ENCODE measurements at regions not wholly inside any gene's neighbourhood (a gene's known extent, or its start where the extent isn't known, plus 50 kb on each side); places are given as distances from the start of the nearest gene placed in this dataset.

DNA sequence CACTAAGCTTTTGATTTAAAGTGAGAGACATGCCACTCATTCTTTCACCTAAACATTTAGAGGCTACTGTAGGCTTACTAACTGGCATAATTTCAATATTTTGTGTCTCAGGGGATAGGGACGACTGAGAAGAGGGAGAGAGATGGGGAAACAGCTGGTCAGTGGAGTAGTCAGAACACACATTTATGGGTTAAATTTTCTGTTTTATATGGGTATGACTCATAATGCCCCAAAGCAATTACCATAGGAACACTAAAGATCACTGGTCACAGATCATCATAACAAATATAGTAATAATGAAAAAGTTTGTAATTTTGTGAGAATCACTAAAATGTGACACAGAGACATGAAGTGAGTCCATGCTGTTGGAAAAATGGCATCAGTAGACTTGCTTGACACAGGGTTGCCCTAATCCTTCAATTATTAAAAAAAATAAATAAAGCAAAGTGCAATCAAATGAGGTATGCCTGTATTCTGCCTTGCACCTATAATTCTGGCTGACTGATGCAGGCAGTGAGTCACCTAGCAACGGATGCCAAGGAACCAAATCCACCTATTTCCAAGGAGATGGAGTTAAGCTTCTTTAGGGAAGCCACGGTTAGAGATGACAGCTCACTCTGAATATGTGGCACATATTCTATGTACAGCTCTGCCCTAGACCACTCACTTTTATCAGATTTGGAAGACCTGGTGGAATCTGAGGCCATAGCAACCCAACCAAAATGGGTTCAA, 166.1 kb downstream of the MARCHF11 start:
- WGBS, 2 donors (ENCODE audit: low coverage in 1 of 2), result 29 to 59% methylated on average over 2 to 3 of the region's 3 CpGs
- Histone ChIP-seq H3K9me3 (peaks cover 0 to 8% of the 10 kb centered on the region in 2 donors), H3K36me3 (no peaks in the 10 kb centered on the region), H3K4me3 (no peak overlapping the region), H3K4me1 (no peaks in the 10 kb centered on the region), H3K27ac (no peak overlapping the region), H3K27me3 (no peaks in the 10 kb centered on the region)
- intact Hi-C loops (cut with DNase I; ENCODE audit: low total_unique reads) (no loop called here), in situ Hi-C loops (cut with MboI; ENCODE audit: low pct_ligation_motif_present in 1 of 4, low pct_unique_long_range_greater_than_20kb in 1 of 4, low sequenced_read_pairs in 3 of 4) (no loop called here)
- no peak for DNase-seq
- TF ChIP-seq EP300 (IDR thresholded peaks at IDR 0.05; ENCODE audit: low read depth) (no peak), POLR2AphosphoS5 (IDR thresholded peaks at IDR 0.05) (no peak), POLR2A (IDR thresholded peaks at IDR 0.05) (no peak)
- TF ChIP-seq, protein P1, sequence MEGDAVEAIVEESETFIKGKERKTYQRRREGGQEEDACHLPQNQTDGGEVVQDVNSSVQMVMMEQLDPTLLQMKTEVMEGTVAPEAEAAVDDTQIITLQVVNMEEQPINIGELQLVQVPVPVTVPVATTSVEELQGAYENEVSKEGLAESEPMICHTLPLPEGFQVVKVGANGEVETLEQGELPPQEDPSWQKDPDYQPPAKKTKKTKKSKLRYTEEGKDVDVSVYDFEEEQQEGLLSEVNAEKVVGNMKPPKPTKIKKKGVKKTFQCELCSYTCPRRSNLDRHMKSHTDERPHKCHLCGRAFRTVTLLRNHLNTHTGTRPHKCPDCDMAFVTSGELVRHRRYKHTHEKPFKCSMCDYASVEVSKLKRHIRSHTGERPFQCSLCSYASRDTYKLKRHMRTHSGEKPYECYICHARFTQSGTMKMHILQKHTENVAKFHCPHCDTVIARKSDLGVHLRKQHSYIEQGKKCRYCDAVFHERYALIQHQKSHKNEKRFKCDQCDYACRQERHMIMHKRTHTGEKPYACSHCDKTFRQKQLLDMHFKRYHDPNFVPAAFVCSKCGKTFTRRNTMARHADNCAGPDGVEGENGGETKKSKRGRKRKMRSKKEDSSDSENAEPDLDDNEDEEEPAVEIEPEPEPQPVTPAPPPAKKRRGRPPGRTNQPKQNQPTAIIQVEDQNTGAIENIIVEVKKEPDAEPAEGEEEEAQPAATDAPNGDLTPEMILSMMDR (IDR thresholded peaks at IDR 0.05), result no peak

DNA sequence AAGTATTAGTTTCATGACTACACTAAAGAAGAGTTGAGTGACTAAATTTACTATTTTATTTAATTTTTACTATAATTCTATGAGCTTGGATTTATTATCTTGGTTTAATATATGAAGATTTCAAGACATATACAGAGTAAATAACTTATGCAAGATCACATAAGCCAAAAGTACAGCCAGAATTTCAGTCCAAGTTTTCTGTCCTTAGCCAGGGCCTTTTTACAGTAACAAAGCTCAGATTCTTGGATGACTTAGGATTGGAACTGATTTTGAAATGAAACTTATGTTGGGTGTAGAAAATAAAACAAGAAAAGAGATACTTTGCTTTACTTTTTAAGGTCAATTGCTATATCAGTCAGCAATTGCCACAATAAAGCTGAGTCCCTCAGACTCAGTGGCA, 170.3 kb downstream of the MARCHF11 start:
- no peak overlapping the region for H3K27ac ChIP-seq
- H3K4me1 ChIP-seq, result no peaks in the 10 kb centered on the region
- H3K36me3 ChIP-seq, result no peaks in the 10 kb centered on the region
- H3K9me3 ChIP-seq, result peaks cover 0 to 8% of the 10 kb centered on the region in 2 donors
- no peak for TF ChIP-seq POLR2A (IDR thresholded peaks at IDR 0.05)
- no peak for TF ChIP-seq POLR2AphosphoS5 (IDR thresholded peaks at IDR 0.05)
- no peak for TF ChIP-seq EP300 (IDR thresholded peaks at IDR 0.05; ENCODE audit: low read depth)
- no peak overlapping the region for H3K4me3 ChIP-seq
- intact Hi-C loops (cut with DNase I; ENCODE audit: low total_unique reads) (no loop called here), in situ Hi-C loops (cut with MboI; ENCODE audit: low pct_ligation_motif_present in 1 of 4, low pct_unique_long_range_greater_than_20kb in 1 of 4, low sequenced_read_pairs in 3 of 4) (no loop called here)
- DNase-seq, result no peak
- no peaks in the 10 kb centered on the region for H3K27me3 ChIP-seq

DNA sequence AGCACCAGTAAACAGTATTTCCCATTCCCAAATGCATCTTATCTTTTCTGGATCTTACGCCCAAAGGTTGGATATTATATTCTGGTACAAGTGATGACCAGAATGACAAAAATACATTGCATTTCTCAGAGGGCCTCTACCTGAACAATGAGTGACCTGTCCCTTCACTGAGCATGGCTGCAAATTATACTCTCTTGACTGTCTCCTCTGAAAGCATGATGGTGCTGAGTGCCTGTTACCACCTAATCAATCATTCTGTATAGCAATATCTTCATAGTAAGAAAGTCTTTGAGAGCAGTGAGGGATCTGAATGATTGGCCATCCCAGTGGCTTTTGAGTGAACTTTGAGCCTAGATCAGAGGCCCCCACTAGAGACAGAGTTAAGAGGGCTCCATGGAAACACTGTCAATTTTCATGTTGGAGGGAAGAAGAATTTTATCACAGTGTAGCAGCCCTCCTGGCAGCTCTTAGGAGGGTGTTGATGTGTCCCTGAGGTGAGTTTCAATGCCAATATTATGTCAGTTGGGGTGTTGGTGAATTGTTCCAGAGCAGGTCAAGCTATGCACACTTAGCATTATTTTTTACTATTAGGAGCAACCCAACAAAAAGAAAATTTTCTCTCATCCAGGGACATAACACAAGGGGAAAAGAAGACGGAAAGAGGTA, 171.7 kb downstream of the MARCHF11 start:
- in situ Hi-C loops (cut with MboI; ENCODE audit: low pct_ligation_motif_present in 1 of 4, low pct_unique_long_range_greater_than_20kb in 1 of 4, low sequenced_read_pairs in 3 of 4) (no loop called here), intact Hi-C loops (cut with DNase I; ENCODE audit: low total_unique reads) (no loop called here)
- 77 to 98% methylated on average over 2 of the region's 2 CpGs for WGBS, 2 donors (ENCODE audit: low coverage in 1 of 2)
- H3K4me3 ChIP-seq, result no peak overlapping the region
- peaks cover 0 to 8% of the 10 kb centered on the region in 2 donors for H3K9me3 ChIP-seq
- no peak overlapping the region for H3K27ac ChIP-seq
- no peaks in the 10 kb centered on the region for H3K27me3 ChIP-seq
- no peak for DNase-seq
- H3K4me1 ChIP-seq, result no peaks in the 10 kb centered on the region
- H3K36me3 ChIP-seq, result no peaks in the 10 kb centered on the region
- TF ChIP-seq POLR2A (IDR thresholded peaks at IDR 0.05), result no peak
- no peak for TF ChIP-seq EP300 (IDR thresholded peaks at IDR 0.05; ENCODE audit: low read depth)
- TF ChIP-seq, protein P1 (IDR thresholded peaks at IDR 0.05), result no peak
- TF ChIP-seq POLR2AphosphoS5 (IDR thresholded peaks at IDR 0.05), result no peak

DNA sequence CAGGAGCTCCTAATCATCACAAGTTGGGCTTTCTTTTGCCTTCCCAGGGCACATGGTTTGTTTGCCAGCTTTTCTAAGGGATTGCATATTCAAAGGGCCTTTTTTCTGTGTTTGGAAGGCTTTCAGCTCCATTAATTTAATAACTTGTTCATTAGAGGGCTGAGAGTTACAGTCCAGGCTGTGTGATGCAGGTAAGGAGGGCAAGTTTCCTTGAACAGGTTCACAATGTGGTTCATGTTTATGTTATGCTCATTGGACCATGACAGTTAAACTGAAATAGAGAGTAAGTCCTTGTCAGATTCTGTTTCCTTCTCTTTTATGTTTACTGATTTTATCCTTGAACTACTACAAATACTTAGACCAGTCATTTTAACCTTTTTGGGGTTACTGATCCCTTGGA, 174.4 kb downstream of the MARCHF11 start:
- no peak overlapping the region for H3K27ac ChIP-seq
- TF ChIP-seq EP300 (IDR thresholded peaks at IDR 0.05; ENCODE audit: low read depth), result no peak
- no peak for TF ChIP-seq POLR2A (IDR thresholded peaks at IDR 0.05)
- TF ChIP-seq POLR2AphosphoS5 (IDR thresholded peaks at IDR 0.05), result no peak
- TF ChIP-seq, protein P1 (IDR thresholded peaks at IDR 0.05), result no peak
- H3K4me3 ChIP-seq, result no peak overlapping the region
- intact Hi-C loops (cut with DNase I; ENCODE audit: low total_unique reads), result no loop called here
- no peaks in the 10 kb centered on the region for H3K27me3 ChIP-seq
- H3K9me3 ChIP-seq, result peaks cover 0 to 8% of the 10 kb centered on the region in 2 donors
- DNase-seq, result no peak
- H3K4me1 ChIP-seq, result no peaks in the 10 kb centered on the region
- in situ Hi-C loops (cut with MboI; ENCODE audit: low pct_ligation_motif_present in 1 of 4, low pct_unique_long_range_greater_than_20kb in 1 of 4, low sequenced_read_pairs in 3 of 4), result no loop called here
- no peaks in the 10 kb centered on the region for H3K36me3 ChIP-seq
